Endothelial cell of umbilical vein (primary cell): ENCODE measurements at regions not wholly inside any gene's neighbourhood (a gene's known extent, or its start where the extent isn't known, plus 50 kb on each side); places are given as distances from the start of the nearest gene placed in this dataset.

Experiments used
- BruUV-seq: library from RNA; stranded (reverse); fragments of 400-500 nt; replicated peaks from 2 replicates; lab custom pipeline; 2021; lab: Mats Ljungman, UMichigan
- CTCF ChIA-PET: fragments of 300-600, 350-600 bp; sonication (Branson Sonifier 250); formaldehyde crosslinking; loops from one replicate; lab custom pipeline; 2021; ENCODE audit warnings: antibody characterized with exemption, inconsistent platforms; lab: Charles Lee
- POLR2A ChIA-PET: fragments of 300-600, 350-600 bp; sonication (Branson Sonifier 250); formaldehyde crosslinking; loops from one replicate; lab custom pipeline; 2021; ENCODE audit warnings: antibody characterized with exemption, inconsistent platforms; lab: Charles Lee
- DNase-seq: peaks from one replicate; pipeline ENCODE4 v3.0.0-alpha.2; 2011; ENCODE audit warnings: low read depth, low spot score
- FAIRE-seq: peaks from 2 replicates; lab custom pipeline; 2011; peaks lifted over from hg19 to GRCh38; lab: Jason Lieb, UNC
- H2AFZ ChIP-seq: 2 replicates; pipeline ENCODE4 v1.6.0; 2012; ENCODE audit warnings: low read depth, low read length, control low read depth, inconsistent platforms
- H3K27ac ChIP-seq: 2 replicates; pipeline ENCODE4 v1.5.1; 2011; ENCODE audit warnings: low read depth, mild to moderate bottlenecking, control low read depth, low read length, moderate library complexity; ENCODE audit not compliant: insufficient read depth
- H3K27me3 ChIP-seq, 2 experiments: 2 replicates each; pipeline versions ENCODE4 v1.6.0 to v1.6.1; 2011; ENCODE audit warnings: low read length in 2 of 2, mixed read lengths in 1 of 2; ENCODE audit not compliant: control insufficient read depth in 2 of 2, insufficient read depth in 2 of 2
- H3K36me3 ChIP-seq, 2 experiments: 2 replicates in 1 of 2; 3 replicates in 1 of 2; pipeline ENCODE4 v1.5.1; 2011; ENCODE audit warnings: low read length in 2 of 2, mild to moderate bottlenecking in 1 of 2, moderate library complexity in 1 of 2; ENCODE audit not compliant: control insufficient read depth in 2 of 2, insufficient read depth in 2 of 2; ENCODE audit errors: extremely low read depth in 1 of 2
- H3K4me1 ChIP-seq: 3 replicates; pipeline ENCODE4 v1.5.1; 2011; ENCODE audit warnings: mild to moderate bottlenecking, low read length; ENCODE audit not compliant: control insufficient read depth, insufficient read depth; ENCODE audit errors: extremely low read depth
- H3K4me2 ChIP-seq: 2 replicates; pipeline ENCODE4 v1.6.1; 2011; ENCODE audit warnings: low read length, control low read depth, mixed read lengths; ENCODE audit not compliant: insufficient read depth
- H3K4me3 ChIP-seq, 3 experiments: fragments of 200-600 bp in 1 of 3; sonication (generic), shearing (Covaris generic) in 1 of 3; replicated peaks in 1 of 3; 2 replicates each; pipeline ENCODE4 v1.5.1; 2011 to 2016; ENCODE audit warnings: control low read depth in 3 of 3, low read length in 3 of 3, mild to moderate bottlenecking in 2 of 3, inconsistent platforms in 1 of 3, low read depth in 1 of 3, moderate library complexity in 1 of 3; ENCODE audit not compliant: insufficient read depth in 1 of 3
- H3K79me2 ChIP-seq: 2 replicates; pipeline ENCODE4 v1.6.0; 2012; ENCODE audit warnings: low read length, inconsistent platforms; ENCODE audit not compliant: control insufficient read depth, insufficient read depth
- H3K9ac ChIP-seq: replicated peaks from 2 replicates; pipeline ENCODE3; 2011; ENCODE audit warnings: low read length, control low read depth; ENCODE audit not compliant: insufficient read depth; ENCODE audit errors: extremely low read depth
- H3K9me1 ChIP-seq: replicated peaks from 3 replicates; pipeline ENCODE4 v1.6.0; 2011; ENCODE audit warnings: mild to moderate bottlenecking, low read length; ENCODE audit not compliant: control insufficient read depth, insufficient read depth; ENCODE audit errors: extremely low read depth
- H3K9me3 ChIP-seq: replicated peaks from 2 replicates; pipeline ENCODE4 v1.5.1; 2012; ENCODE audit warnings: low read length, inconsistent platforms; ENCODE audit not compliant: control insufficient read depth, insufficient read depth
- H4K20me1 ChIP-seq: replicated peaks from 2 replicates; pipeline ENCODE3; 2011; ENCODE audit warnings: mild to moderate bottlenecking, low read length; ENCODE audit not compliant: control insufficient read depth, insufficient read depth; ENCODE audit errors: extremely low read depth
- CTCF ChIP-seq, 2 donors: IDR thresholded peaks; 1 replicate in 1 of 2; 2 replicates in 1 of 2; pipeline ENCODE4 v1.5.1; 2011; ENCODE audit warnings: low read length in 2 of 2, mild to moderate bottlenecking in 2 of 2, moderate library complexity in 2 of 2, control low read depth in 1 of 2, inconsistent platforms in 1 of 2, low read depth in 1 of 2; ENCODE audit not compliant: insufficient read depth in 1 of 2; ENCODE audit errors: extremely low read depth in 1 of 2
- EZH2 ChIP-seq: IDR thresholded peaks from 2 replicates; pipeline ENCODE4 v1.6.1; 2012; ENCODE audit warnings: borderline replicate concordance, low read depth, mild to moderate bottlenecking, moderate library complexity, low read length, inconsistent platforms; ENCODE audit not compliant: severe bottlenecking
- FOS ChIP-seq: IDR thresholded peaks from 2 replicates; pipeline ENCODE4 v1.6.1; 2011; ENCODE audit warnings: mild to moderate bottlenecking, low read length, moderate library complexity, borderline replicate concordance; ENCODE audit not compliant: insufficient read depth
- GATA2 ChIP-seq: IDR thresholded peaks from 2 replicates; pipeline ENCODE4 v1.7.0; 2011; ENCODE audit warnings: low read depth, mild to moderate bottlenecking, moderate library complexity, mixed read lengths, low read length; ENCODE audit not compliant: insufficient read length, insufficient read depth
- JUN ChIP-seq: IDR thresholded peaks from 2 replicates; pipeline ENCODE4 v1.6.1; 2011; ENCODE audit warnings: borderline replicate concordance, low read depth; ENCODE audit not compliant: insufficient read length, insufficient read depth
- MAX ChIP-seq: IDR thresholded peaks from 2 replicates; pipeline ENCODE4 v1.6.1; 2011; ENCODE audit not compliant: insufficient read depth, insufficient read length
- MYC ChIP-seq: IDR thresholded peaks from one replicate; pipeline ENCODE4 v1.6.1; 2011; ENCODE audit warnings: mild to moderate bottlenecking, low read depth, low read length
- POLR2A ChIP-seq: IDR thresholded peaks from 2 replicates; pipeline ENCODE4 v1.6.1; 2012; ENCODE audit warnings: low read depth, mild to moderate bottlenecking, control low read depth, low read length
- POLR2AphosphoS5 ChIP-seq: IDR thresholded peaks from 2 replicates; pipeline ENCODE4 v1.6.1; 2012; ENCODE audit warnings: low read depth, mild to moderate bottlenecking, control low read depth, low read length, moderate library complexity; ENCODE audit not compliant: insufficient read depth
- dilution Hi-C: fragments of 300-500 bp; cut with MboI; formaldehyde crosslinking; loops from one replicate; pipeline ENCODE4 v1.15.0; 2019; ENCODE audit warnings: low sequenced_read_pairs; ENCODE audit not compliant: extremely low pct_ligation_motif_present
- intact Hi-C: fragments of 100-400 bp; cut with micrococcal nuclease; formaldehyde crosslinking; loops from one replicate; pipeline ENCODE4 v1.10.0; 2022

- no TSS peak for BruUV-seq
- no peak for DNase-seq
- dilution Hi-C loops = no loop called here
- no peaks in the 10 kb centered on the region for H3K9me1 ChIP-seq
- no peak for TF ChIP-seq EZH2
- TF ChIP-seq CTCF (IDR thresholded peaks at IDR 0.05; ENCODE audit: extremely low read depth in 1 of 2, insufficient read depth in 1 of 2, low read depth in 1 of 2, low read length in 2 of 2) = no peak
- no peak for TF ChIP-seq POLR2AphosphoS5
- no peak for TF ChIP-seq JUN
- peaks cover 4% of the 10 kb centered on the region for H3K9me3 ChIP-seq
- intact Hi-C loops = no loop called here
- H2AFZ ChIP-seq = no peak overlapping the region
- POLR2A ChIA-PET = no interaction called here
- CTCF ChIA-PET = no interaction called here
- FAIRE-seq = no peak
- no peak overlapping the region for H3K4me3 ChIP-seq
- no peaks in the 10 kb centered on the region for H3K4me1 ChIP-seq
- H4K20me1 ChIP-seq = no peaks in the 10 kb centered on the region
- no peaks in the 10 kb centered on the region for H3K79me2 ChIP-seq
- H3K27me3 ChIP-seq = no peaks in the 10 kb centered on the region
- no peaks in the 10 kb centered on the region for H3K36me3 ChIP-seq
- no peak overlapping the region for H3K27ac ChIP-seq
- no peak overlapping the region for H3K4me2 ChIP-seq
- no peak overlapping the region for H3K9ac ChIP-seq
These were observed 234.1 kb upstream of the IRX5 start for GRCh38 chr16:54696522-54696921.

DNA sequence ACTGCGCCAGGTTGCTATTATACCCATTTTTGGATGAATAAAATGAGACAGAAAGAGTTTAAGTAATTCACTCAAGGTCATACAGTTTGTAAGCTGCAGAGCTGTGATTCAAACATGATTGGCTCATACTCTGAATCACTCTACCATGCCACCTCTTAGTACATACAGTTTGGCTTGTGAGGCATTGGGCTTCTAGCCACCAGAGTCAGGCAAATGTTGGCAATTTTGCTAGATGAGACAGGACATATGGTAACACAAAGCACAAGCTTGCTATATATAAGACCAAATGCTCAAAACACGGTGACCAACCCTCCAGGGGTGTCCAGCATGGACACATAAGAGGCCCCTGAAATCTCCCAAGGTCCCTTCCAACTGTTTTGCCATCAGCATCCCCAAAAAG lies 236.0 kb upstream of the IRX5 start:
- Histone ChIP-seq H3K27ac (no peak overlapping the region), H2AFZ (no peak overlapping the region), H3K9me1 (no peaks in the 10 kb centered on the region), H3K27me3 (no peaks in the 10 kb centered on the region), H3K79me2 (no peaks in the 10 kb centered on the region), H3K4me3 (no peak overlapping the region), H3K9me3 (peaks cover 4% of the 10 kb centered on the region), H3K4me1 (no peaks in the 10 kb centered on the region), H3K9ac (no peak overlapping the region), H3K36me3 (no peaks in the 10 kb centered on the region), H3K4me2 (no peak overlapping the region), H4K20me1 (no peaks in the 10 kb centered on the region)
- dilution Hi-C loops = no loop called here
- ChIA-PET CTCF (no interaction called here), POLR2A (no interaction called here)
- TF ChIP-seq MYC = no peak
- no peak for TF ChIP-seq CTCF (IDR thresholded peaks at IDR 0.05; ENCODE audit: extremely low read depth in 1 of 2, insufficient read depth in 1 of 2, low read depth in 1 of 2, low read length in 2 of 2)
- no peak for TF ChIP-seq POLR2A
- no peak for TF ChIP-seq POLR2AphosphoS5
- no peak for TF ChIP-seq GATA2
- TF ChIP-seq MAX = no peak
- no peak for TF ChIP-seq EZH2
- TF ChIP-seq FOS = no peak
- TF ChIP-seq JUN = no peak
- intact Hi-C loops = no loop called here
- DNase-seq (no peak), FAIRE-seq (no peak)
- no TSS peak for BruUV-seq
